ENCODE measurements at regions not wholly inside any gene's neighbourhood (a gene's known extent, or its start where the extent isn't known, plus 50 kb on each side); places are given as distances from the start of the nearest gene placed in this dataset.

DNA sequence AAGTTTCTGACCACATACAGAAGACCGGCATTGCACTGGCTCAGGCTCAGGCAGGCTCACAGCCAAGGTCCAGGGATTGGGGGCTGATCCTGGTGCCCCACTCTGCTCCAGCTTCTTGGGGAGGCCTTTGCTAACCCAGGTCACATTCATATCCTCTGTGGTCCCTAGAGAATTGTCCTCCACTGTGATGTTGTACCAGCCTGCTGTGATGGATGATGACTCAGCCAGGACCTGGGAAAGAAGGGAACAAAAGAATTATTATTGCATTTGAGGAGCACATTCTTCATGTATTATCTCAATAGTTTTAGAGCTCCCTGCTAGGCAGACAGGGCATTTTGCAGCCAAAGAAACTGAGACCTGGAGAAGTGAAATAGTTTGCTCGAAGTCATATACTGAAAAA, 114.3 kb upstream of the ETV3 start:
- TF ChIP-seq ZFP3 (CRISPR knock-in tag; IDR thresholded peaks at IDR 0.05) (no peak), ZC3H10 (CRISPR knock-in tag; IDR thresholded peaks at IDR 0.05) (no peak), GLIS3 (CRISPR knock-in tag; IDR thresholded peaks at IDR 0.05) (no peak), ZNF70 (CRISPR knock-in tag; IDR thresholded peaks at IDR 0.05) (no peak), TCF4 (CRISPR knock-in tag; IDR thresholded peaks at IDR 0.05; ENCODE audit: borderline replicate concordance) (no peak), RARB (CRISPR knock-in tag; IDR thresholded peaks at IDR 0.05) (no peak), OSR1 (CRISPR knock-in tag; IDR thresholded peaks at IDR 0.05) (no peak), BACH2 (CRISPR knock-in tag; IDR thresholded peaks at IDR 0.05; ENCODE audit: borderline replicate concordance) (no peak), ISL1 (CRISPR knock-in tag; IDR thresholded peaks at IDR 0.05) (no peak)
- TF ChIP-seq, protein P1, sequence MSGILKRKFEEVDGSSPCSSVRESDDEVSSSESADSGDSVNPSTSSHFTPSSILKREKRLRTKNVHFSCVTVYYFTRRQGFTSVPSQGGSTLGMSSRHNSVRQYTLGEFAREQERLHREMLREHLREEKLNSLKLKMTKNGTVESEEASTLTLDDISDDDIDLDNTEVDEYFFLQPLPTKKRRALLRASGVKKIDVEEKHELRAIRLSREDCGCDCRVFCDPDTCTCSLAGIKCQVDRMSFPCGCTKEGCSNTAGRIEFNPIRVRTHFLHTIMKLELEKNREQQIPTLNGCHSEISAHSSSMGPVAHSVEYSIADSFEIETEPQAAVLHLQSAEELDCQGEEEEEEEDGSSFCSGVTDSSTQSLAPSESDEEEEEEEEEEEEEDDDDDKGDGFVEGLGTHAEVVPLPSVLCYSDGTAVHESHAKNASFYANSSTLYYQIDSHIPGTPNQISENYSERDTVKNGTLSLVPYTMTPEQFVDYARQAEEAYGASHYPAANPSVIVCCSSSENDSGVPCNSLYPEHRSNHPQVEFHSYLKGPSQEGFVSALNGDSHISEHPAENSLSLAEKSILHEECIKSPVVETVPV (CRISPR knock-in tag; IDR thresholded peaks at IDR 0.05) = no peak
- TF ChIP-seq, protein P2, sequence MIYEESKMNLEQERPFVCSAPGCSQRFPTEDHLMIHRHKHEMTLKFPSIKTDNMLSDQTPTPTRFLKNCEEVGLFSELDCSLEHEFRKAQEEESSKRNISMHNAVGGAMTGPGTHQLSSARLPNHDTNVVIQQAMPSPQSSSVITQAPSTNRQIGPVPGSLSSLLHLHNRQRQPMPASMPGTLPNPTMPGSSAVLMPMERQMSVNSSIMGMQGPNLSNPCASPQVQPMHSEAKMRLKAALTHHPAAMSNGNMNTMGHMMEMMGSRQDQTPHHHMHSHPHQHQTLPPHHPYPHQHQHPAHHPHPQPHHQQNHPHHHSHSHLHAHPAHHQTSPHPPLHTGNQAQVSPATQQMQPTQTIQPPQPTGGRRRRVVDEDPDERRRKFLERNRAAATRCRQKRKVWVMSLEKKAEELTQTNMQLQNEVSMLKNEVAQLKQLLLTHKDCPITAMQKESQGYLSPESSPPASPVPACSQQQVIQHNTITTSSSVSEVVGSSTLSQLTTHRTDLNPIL (CRISPR knock-in tag; IDR thresholded peaks at IDR 0.05; ENCODE audit: low read depth) = no peak
- no peak for ATAC-seq

DNA sequence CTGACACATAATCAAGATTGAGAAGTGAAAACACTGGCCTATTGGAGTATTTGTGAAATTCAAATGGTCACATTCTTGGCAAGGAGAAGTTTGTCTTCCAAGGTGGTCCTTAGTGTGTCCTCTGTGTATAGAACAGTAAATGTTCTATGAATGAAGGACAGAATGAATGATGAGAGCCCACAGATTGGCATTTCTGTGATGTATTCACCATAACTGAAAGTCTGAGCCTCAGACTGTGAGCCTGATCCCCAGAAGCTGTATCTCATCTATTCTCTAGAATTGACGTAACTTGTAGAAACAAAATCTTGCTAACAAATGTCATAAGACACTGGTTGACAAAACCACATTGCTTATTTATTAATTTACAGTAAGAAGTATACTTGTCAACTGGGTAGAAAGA, 111.5 kb upstream of the ETV3 start:
- ATAC-seq = no peak
- TF ChIP-seq PPARA (CRISPR knock-in tag; IDR thresholded peaks at IDR 0.05; ENCODE audit: borderline replicate concordance) (no peak), CSDC2 (CRISPR knock-in tag; IDR thresholded peaks at IDR 0.05) (no peak), TCF4 (CRISPR knock-in tag; IDR thresholded peaks at IDR 0.05; ENCODE audit: borderline replicate concordance) (no peak), TOX (CRISPR knock-in tag; IDR thresholded peaks at IDR 0.05; ENCODE audit: borderline replicate concordance) (no peak), RARB (CRISPR knock-in tag; IDR thresholded peaks at IDR 0.05) (no peak), OSR1 (CRISPR knock-in tag; IDR thresholded peaks at IDR 0.05) (no peak), ZFP30 (CRISPR knock-in tag; IDR thresholded peaks at IDR 0.05) (no peak), GLIS3 (CRISPR knock-in tag; IDR thresholded peaks at IDR 0.05) (no peak), BACH2 (CRISPR knock-in tag; IDR thresholded peaks at IDR 0.05; ENCODE audit: borderline replicate concordance) (no peak), ISL1 (CRISPR knock-in tag; IDR thresholded peaks at IDR 0.05) (no peak), ZNF8 (CRISPR knock-in tag; IDR thresholded peaks at IDR 0.05) (no peak), ZFP3 (CRISPR knock-in tag; IDR thresholded peaks at IDR 0.05) (no peak), SNAI2 (CRISPR knock-in tag; IDR thresholded peaks at IDR 0.05) (no peak), ZNF565 (CRISPR knock-in tag; conservative IDR thresholded peaks at IDR 0.05; ENCODE audit: low read depth) (no peak), ZNF70 (CRISPR knock-in tag; IDR thresholded peaks at IDR 0.05) (no peak), ZC3H10 (CRISPR knock-in tag; IDR thresholded peaks at IDR 0.05) (no peak)
- TF ChIP-seq, protein P3, sequence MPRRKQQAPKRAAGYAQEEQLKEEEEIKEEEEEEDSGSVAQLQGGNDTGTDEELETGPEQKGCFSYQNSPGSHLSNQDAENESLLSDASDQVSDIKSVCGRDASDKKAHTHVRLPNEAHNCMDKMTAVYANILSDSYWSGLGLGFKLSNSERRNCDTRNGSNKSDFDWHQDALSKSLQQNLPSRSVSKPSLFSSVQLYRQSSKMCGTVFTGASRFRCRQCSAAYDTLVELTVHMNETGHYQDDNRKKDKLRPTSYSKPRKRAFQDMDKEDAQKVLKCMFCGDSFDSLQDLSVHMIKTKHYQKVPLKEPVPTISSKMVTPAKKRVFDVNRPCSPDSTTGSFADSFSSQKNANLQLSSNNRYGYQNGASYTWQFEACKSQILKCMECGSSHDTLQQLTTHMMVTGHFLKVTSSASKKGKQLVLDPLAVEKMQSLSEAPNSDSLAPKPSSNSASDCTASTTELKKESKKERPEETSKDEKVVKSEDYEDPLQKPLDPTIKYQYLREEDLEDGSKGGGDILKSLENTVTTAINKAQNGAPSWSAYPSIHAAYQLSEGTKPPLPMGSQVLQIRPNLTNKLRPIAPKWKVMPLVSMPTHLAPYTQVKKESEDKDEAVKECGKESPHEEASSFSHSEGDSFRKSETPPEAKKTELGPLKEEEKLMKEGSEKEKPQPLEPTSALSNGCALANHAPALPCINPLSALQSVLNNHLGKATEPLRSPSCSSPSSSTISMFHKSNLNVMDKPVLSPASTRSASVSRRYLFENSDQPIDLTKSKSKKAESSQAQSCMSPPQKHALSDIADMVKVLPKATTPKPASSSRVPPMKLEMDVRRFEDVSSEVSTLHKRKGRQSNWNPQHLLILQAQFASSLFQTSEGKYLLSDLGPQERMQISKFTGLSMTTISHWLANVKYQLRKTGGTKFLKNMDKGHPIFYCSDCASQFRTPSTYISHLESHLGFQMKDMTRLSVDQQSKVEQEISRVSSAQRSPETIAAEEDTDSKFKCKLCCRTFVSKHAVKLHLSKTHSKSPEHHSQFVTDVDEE (CRISPR knock-in tag; IDR thresholded peaks at IDR 0.05) = no peak
- TF ChIP-seq, protein P1 (CRISPR knock-in tag; IDR thresholded peaks at IDR 0.05) = no peak
- TF ChIP-seq, protein P4, sequence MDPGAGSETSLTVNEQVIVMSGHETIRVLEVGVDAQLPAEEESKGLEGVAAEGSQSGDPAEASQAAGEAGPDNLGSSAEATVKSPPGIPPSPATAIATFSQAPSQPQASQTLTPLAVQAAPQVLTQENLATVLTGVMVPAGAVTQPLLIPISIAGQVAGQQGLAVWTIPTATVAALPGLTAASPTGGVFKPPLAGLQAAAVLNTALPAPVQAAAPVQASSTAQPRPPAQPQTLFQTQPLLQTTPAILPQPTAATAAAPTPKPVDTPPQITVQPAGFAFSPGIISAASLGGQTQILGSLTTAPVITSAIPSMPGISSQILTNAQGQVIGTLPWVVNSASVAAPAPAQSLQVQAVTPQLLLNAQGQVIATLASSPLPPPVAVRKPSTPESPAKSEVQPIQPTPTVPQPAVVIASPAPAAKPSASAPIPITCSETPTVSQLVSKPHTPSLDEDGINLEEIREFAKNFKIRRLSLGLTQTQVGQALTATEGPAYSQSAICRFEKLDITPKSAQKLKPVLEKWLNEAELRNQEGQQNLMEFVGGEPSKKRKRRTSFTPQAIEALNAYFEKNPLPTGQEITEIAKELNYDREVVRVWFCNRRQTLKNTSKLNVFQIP (CRISPR knock-in tag; IDR thresholded peaks at IDR 0.05; ENCODE audit: borderline replicate concordance, low read depth) = no peak
- TF ChIP-seq, protein P2 (CRISPR knock-in tag; IDR thresholded peaks at IDR 0.05; ENCODE audit: low read depth) = no peak

All from SK-N-SH treated with all-trans-retinoic acid at 6 μM for 48 hours (cell line).